HEK293T (cell line): ENCODE measurements at regions not wholly inside any gene's neighbourhood (a gene's known extent, or its start where the extent isn't known, plus 50 kb on each side); places are given as distances from the start of the nearest gene placed in this dataset.
"Not testable (repeated sequence)": the region's sequence is repeated elsewhere in the genome, so short reads cannot be mapped to it uniquely, and the experiment has no call there.

Source experiments
- CTCF ChIA-PET: fragments of 350-600 bp; formaldehyde crosslinking; extraction: SDS; loops from one replicate; lab custom pipeline; 2021; ENCODE audit warnings: antibody characterized with exemption, inconsistent platforms; lab: Yijun Ruan, JAX
- POLR2A ChIA-PET: fragments of 350-600 bp; formaldehyde crosslinking; extraction: SDS; loops from one replicate; lab custom pipeline; 2020; ENCODE audit warnings: antibody characterized with exemption, inconsistent platforms; lab: Yijun Ruan, JAX
- DNase-seq: peaks from one replicate; pipeline ENCODE4 v3.0.0; 2012; ENCODE audit warnings: mixed read lengths; ENCODE audit errors: extremely low spot score
- ARNT ChIP-seq: fragments of 450-650 bp; IDR thresholded peaks from 2 replicates; pipeline ENCODE4 v1.6.1; 2017; ENCODE audit warnings: mild to moderate bottlenecking
- BHLHE40 ChIP-seq: fragments of 450-650 bp; IDR thresholded peaks from 2 replicates; pipeline ENCODE4 v1.6.1; 2016; ENCODE audit warnings: mild to moderate bottlenecking, moderate library complexity, borderline replicate concordance
- CTBP1 ChIP-seq: fragments of 450-650 bp; IDR thresholded peaks from 2 replicates; pipeline ENCODE4 v1.6.1; 2016; ENCODE audit warnings: borderline replicate concordance
- ELF4 ChIP-seq: fragments of 450-650 bp; IDR thresholded peaks from 2 replicates; pipeline ENCODE4 v1.6.1; 2017; ENCODE audit warnings: antibody characterized with exemption
- FOXA1 ChIP-seq: fragments of 450-650 bp; IDR thresholded peaks from 2 replicates; pipeline ENCODE4 v1.6.1; 2016; ENCODE audit warnings: mild to moderate bottlenecking
- FOXK2 ChIP-seq: fragments of 450-650 bp; IDR thresholded peaks from 2 replicates; pipeline ENCODE4 v1.6.1; 2016; ENCODE audit warnings: mild to moderate bottlenecking
- FOXM1 ChIP-seq: fragments of 450-650 bp; IDR thresholded peaks from 2 replicates; pipeline ENCODE4 v1.6.1; 2017; ENCODE audit warnings: mild to moderate bottlenecking, borderline replicate concordance
- HDGF ChIP-seq: fragments of 450-650 bp; IDR thresholded peaks from 2 replicates; pipeline ENCODE4 v1.6.1; 2017; ENCODE audit warnings: antibody characterized with exemption, borderline replicate concordance
- L3MBTL2 ChIP-seq: fragments of 450-650 bp; conservative IDR thresholded peaks from 2 replicates; pipeline ENCODE4 v1.6.1; 2016; ENCODE audit warnings: mild to moderate bottlenecking
- LEF1 ChIP-seq: fragments of 450-650 bp; IDR thresholded peaks from 2 replicates; pipeline ENCODE4 v1.6.1; 2017; ENCODE audit warnings: mild to moderate bottlenecking, borderline replicate concordance
- NFRKB ChIP-seq: fragments of 450-650 bp; IDR thresholded peaks from 2 replicates; pipeline ENCODE4 v1.6.1; 2016; ENCODE audit warnings: mild to moderate bottlenecking, moderate library complexity
- PKNOX1 ChIP-seq: fragments of 450-650 bp; IDR thresholded peaks from 2 replicates; pipeline ENCODE4 v1.6.1; 2016
- SP1 ChIP-seq: fragments of 450-650 bp; IDR thresholded peaks from 2 replicates; pipeline ENCODE4 v1.6.1; 2017
- SUZ12 ChIP-seq: fragments of 450-650 bp; IDR thresholded peaks from 2 replicates; pipeline ENCODE4 v1.6.1; 2016; ENCODE audit warnings: mild to moderate bottlenecking
- TARDBP ChIP-seq: fragments of 450-650 bp; IDR thresholded peaks from 2 replicates; pipeline ENCODE4 v1.6.1; 2016
- ZNF384 ChIP-seq: fragments of 450-650 bp; IDR thresholded peaks from 2 replicates; pipeline ENCODE4 v1.6.1; 2016

DNA sequence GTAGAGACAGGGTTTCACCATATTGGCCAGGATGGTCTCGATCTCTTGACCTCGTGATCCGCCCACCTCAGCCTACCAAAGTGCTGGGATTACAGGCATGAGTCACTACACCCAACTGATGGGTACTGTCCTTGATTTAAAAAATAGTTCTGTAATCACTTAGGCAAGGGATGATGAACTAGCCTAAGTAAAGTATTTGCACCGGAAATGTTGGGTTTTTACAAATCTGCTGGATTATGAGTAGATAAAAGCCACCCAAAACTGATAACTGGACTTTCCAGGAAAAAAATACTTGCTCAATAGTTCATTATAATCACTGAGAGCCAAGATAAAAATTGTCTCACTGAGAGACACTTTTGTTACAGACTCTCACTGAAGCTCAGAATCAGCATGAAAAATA lies 218.0 kb downstream of the WNT5A start:
- CTCF ChIA-PET, result no interaction called here
- no peak for TF ChIP-seq BHLHE40
- no peak for TF ChIP-seq SP1
- TF ChIP-seq FOXA1, result no peak
- no peak for TF ChIP-seq PKNOX1
- TF ChIP-seq ZNF384, result no peak
- TF ChIP-seq LEF1, result no peak
- TF ChIP-seq L3MBTL2, result no peak
- no peak for TF ChIP-seq FOXK2
- TF ChIP-seq ARNT, result no peak
- no peak for TF ChIP-seq NFRKB
- no peak for TF ChIP-seq CTBP1
- TF ChIP-seq HDGF, result no peak
- TF ChIP-seq SUZ12, result no peak
- POLR2A ChIA-PET, result no interaction called here
- no peak for DNase-seq

GRCh38 chr3:55267206-55267930 lies 219.7 kb downstream of the WNT5A start:
- ChIA-PET CTCF (no interaction called here), POLR2A (no interaction called here)
- DNase-seq, result no peak
- TF ChIP-seq CTBP1 (no peak), FOXM1 (no peak), ELF4 (no peak), FOXA1 (no peak), TARDBP (no peak), FOXK2 (no peak), LEF1 (no peak), ARNT (no peak), HDGF (no peak)

GRCh38 chr3:55264919-55265318 lies 222.2 kb downstream of the WNT5A start:
- ChIA-PET CTCF (no interaction called here), POLR2A (no interaction called here)
- TF ChIP-seq PKNOX1 (no peak), FOXA1 (no peak), ZNF384 (no peak), LEF1 (no peak), SUZ12 (no peak), FOXK2 (no peak), SP1 (no peak), CTBP1 (no peak), NFRKB (no peak), HDGF (no peak), ELF4 (no peak), TARDBP (no peak), ARNT (no peak), FOXM1 (no peak)
- no peak for DNase-seq

- no peak for TF ChIP-seq BHLHE40
- no peak for TF ChIP-seq FOXK2
- no peak for TF ChIP-seq TARDBP
- TF ChIP-seq PKNOX1, result no peak
- TF ChIP-seq FOXA1, result no peak
- TF ChIP-seq L3MBTL2, result no peak
- TF ChIP-seq FOXM1, result no peak
- no peak for DNase-seq
- CTCF ChIA-PET, result no interaction called here
- POLR2A ChIA-PET, result no interaction called here
These were observed 234.2 kb downstream of the WNT5A start for GRCh38 chr3:55252921-55253320.

DNA sequence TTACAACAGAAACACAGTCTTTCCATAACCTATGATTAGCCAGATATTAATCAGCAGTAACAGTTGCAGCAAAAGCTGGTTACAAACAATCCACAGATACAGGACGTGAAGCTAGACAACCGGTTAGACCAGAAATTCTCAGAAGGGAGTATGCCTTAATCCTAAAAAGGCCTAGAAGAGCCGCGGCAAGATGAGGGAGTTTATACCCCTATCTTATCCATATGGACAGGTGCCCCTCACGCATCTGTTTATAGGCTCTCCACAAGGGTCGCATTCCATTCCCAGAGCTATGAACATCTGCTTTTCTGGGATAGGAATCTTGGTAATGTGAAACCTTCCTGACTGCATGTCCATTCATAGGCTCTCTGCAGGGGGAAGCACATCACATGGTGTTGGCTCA lies 237.9 kb downstream of the WNT5A start:
- POLR2A ChIA-PET, DNase-seq, CTCF ChIA-PET: not testable (repeated sequence)

DNA sequence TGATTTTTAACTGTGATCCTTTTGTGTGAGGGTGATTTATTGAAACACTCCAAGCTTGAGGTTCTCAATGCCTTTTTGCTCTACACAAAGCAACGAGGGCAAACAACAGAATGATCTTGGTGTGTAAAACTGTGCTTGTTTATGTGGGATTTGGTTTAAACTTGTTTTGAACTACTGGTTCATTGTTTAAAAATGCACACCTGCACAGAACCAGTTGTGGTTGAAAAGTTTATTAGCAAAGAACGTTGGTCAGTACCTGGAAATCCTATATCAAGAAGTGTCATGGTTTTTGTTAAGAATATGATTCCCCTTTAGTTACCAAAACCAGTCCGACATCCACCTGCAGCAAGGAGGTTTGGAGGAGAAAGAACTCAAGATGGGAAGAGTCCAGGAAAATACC lies 239.4 kb downstream of the WNT5A start:
- ChIA-PET POLR2A (no interaction called here), CTCF (no interaction called here)
- TF ChIP-seq BHLHE40, result no peak
- no peak for TF ChIP-seq ZNF384
- no peak for TF ChIP-seq L3MBTL2
- no peak for TF ChIP-seq CTBP1
- DNase-seq, result no peak

DNA sequence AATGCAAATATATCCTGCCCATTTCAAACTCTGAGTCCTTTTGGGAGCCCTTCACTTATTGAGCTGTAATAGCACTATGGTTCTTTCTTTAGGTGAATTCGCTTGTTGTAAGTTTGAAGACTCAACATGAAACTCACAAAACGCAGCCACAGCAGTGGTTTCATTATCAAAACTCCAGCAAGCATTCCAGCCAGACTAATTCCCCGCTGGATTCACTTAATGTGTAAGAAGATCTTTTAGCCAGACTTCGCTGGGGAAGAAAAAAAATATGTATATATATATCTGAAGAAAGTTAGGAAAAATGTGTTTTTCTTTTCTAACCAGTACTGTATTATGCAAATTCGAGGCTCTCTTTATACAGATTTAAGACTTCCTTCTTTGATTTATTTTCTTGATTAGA lies 241.1 kb downstream of the WNT5A start:
- CTCF ChIA-PET, result no interaction called here
- DNase-seq, result no peak
- POLR2A ChIA-PET, result no interaction called here
- TF ChIP-seq LEF1, result no peak
- no peak for TF ChIP-seq CTBP1
- TF ChIP-seq SUZ12, result no peak
- TF ChIP-seq FOXK2, result no peak
- TF ChIP-seq ELF4, result no peak
- no peak for TF ChIP-seq L3MBTL2
- no peak for TF ChIP-seq ZNF384
- TF ChIP-seq SP1, result no peak
- no peak for TF ChIP-seq ARNT
- TF ChIP-seq NFRKB, result no peak
- TF ChIP-seq PKNOX1, result no peak
- TF ChIP-seq FOXM1, result no peak
- no peak for TF ChIP-seq TARDBP
- TF ChIP-seq HDGF, result no peak
- TF ChIP-seq FOXA1, result no peak
- TF ChIP-seq BHLHE40, result no peak
